NCI-H524 (cell line): ENCODE measurements at regions not wholly inside any gene's neighbourhood (a gene's known extent, or its start where the extent isn't known, plus 50 kb on each side); places are given as distances from the start of the nearest gene placed in this dataset.
"Not testable (repeated sequence)": the region's sequence is repeated elsewhere in the genome, so short reads cannot be mapped to it uniquely, and the experiment has no call there.

Experiments
- DNase-seq, 2 experiments: peaks; one replicate each; lab custom pipeline; 2025; lab: John Stamatoyannopoulos, UW

DNA sequence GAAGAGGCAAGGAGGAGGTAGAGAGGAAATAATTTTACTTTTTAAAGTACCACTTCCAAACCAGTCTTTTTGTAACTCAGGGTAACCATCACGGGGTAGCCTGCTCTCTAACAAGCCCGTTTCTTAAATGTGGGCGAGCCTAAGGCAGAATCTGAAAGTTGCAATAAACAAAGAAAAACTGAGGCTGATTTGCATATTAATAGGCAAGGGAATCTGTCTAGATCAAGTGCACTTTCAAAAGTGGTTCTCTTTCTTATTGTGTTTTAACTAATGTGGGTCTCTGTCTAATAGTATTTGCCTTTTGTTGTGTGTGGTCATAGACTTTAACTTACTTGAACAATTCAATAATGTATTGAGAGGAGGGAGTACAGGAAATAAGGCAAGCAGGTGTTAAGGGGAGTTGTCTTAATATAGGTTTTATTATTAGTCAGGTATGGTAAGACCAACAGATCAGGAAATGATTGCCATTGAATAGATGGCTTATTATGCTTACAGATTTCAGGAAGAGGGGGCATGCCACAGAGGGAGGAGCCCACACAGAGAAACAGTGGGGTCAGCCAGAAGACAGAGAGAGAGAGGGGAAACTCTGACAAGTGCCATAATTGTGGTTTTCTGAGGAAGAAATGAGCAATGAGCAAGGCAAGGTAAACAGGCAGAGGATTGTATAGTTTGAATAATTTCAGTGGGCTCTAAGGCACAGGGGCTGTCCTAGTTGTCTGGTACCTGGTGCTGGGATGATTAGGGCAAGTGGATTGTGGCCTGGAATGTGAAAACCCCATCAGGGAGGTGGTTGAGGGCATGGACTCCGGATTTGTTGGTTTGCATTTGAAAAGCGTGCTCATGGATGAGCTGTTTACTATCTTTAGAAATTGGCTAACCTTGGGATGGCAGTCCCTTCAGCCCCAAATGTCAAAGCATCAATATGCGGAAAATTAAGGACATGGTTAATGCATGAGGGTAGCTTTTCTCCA, 237.2 kb downstream of the TOX3 start:
- no peak for DNase-seq

DNA sequence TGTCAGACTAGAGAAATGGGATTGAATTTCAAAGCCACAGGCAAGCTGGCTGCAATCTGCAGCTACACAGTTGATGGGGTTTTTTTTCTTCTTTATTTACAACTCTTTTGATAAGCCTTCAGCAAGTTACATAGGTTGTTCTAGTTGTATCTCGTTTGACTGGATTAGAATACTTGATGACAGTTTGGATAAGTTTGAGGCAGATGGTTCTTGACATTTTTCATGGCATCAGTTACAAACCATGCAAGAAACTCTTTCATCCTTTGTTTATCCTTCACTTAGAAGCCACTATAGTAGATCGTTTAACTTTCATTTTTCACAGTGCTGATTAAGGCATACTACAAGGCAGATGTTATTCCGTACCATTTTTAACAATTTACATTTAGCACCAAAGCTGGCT, 238.9 kb downstream of the TOX3 start:
- DNase-seq, result peak; percentile 78 to 96

DNA sequence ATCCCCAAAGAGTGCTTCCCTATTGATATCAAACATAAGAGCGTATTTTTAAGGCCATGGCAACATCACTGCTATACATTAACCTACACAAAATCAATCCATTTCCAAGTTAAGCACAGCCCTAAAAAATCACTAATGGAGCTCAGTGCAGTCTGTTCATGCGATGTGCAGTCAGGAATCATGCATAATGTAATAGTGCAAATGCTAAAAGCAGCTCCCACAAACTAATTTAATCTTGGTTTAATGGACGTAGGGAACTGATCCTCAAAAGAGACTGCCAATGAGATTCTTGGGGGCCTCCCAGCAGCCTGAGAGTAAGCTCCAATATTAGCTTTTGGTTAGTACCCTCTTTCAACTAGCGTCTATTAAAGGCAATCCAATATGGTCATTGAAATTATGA, 245.9 kb downstream of the TOX3 start:
- no peak for DNase-seq

DNA sequence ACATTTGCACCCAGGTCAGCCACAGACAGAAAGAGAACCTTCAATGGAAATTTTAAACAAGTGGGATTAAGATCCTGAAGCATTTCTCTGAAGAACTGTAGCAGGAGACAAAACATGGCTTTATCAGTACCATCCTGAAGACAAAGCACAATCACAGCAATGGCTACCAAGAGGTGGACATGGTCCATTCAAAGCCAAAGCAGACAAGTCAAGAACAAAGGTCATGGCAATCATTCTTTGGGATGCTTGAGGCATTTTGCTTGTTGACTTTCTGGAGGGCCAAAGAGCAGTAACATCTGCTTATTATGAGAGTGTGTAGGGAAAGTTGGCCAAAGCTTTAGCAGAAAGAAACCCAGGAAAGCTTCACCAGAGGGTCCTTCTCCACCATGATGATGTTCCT, 248.2 kb downstream of the TOX3 start:
- no peak for DNase-seq

DNA sequence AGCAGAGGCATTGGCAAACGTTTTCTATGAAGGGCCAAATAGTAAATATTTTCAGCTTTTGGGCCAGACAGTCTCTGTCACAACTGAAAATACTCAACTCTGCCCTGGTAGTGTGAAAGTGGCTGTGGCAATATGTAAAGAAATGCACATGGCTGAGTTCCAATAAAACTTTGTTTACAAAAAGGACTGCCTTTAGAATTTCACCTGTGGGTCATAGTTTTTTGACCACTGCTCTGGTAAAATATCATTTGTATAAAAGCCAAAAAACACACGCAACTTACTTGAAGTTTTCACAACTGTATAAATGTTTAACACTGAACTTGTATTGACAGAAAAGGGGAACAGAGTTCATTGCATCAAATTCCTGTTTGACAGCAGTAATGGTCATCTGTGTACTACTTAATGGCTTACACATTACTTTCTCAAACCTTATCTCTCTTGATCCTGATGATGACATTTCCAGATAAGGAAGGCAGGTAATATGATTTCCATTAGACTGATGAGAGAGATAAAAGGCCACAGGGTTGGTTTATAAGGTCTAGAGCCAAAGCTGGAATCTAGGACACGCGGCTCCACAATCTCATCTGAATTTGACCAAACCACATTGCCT, 250.1 kb downstream of the TOX3 start:
- DNase-seq, result not testable (repeated sequence)

DNA sequence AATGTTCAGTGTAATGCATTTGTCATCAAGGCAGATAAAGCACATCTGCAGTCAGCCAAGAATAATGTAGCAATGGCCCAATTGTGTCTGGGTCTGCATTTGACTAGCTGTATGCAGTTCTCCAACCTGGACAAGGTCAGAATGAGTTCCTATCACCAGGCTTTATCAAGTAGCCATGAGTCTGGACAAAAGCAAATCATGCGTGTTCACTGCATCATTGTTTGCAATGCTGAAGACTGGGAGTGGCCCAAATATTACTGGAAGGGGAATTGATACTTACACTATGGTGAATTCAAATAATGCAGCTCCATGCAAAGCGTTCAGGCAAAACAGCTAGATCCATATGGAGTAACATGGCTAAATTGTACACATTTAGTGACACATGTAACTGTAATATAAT, 250.9 kb downstream of the TOX3 start:
- DNase-seq, result no peak

GRCh38 chr16:52294660-52295059, 252.3 kb downstream of the TOX3 start:
- DNase-seq, result no peak

DNA sequence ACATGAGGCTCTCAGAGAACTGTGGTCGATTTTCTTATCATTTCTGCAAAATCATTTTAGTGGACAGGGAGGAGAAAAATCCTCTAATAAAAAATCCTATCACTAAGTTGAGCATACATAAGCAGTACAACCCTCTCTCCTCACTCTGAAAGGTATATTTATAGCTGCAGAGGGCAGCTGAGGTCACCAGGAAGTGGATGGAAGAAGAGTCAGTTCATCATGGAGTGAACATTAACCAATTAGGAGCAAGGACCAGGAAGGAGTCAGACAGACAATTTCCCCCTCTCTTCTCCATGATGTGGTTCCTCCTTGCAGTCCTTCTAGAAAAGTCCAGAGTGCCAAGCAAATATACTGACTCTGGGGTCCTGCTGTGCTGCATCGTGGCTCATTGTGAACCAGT, 253.7 kb downstream of the TOX3 start:
- no peak for DNase-seq

GRCh38 chr16:52283584-52284375, 263.2 kb downstream of the TOX3 start:
- no peak for DNase-seq

- no peak for DNase-seq
These were observed 263.9 kb downstream of the TOX3 start for GRCh38 chr16:52283018-52283417.

GRCh38 chr16:52280086-52280485, 266.9 kb downstream of the TOX3 start:
- DNase-seq, result no peak

GRCh38 chr16:52271088-52271750, 275.7 kb downstream of the TOX3 start:
- DNase-seq, result peak; percentile 69 to 75

DNA sequence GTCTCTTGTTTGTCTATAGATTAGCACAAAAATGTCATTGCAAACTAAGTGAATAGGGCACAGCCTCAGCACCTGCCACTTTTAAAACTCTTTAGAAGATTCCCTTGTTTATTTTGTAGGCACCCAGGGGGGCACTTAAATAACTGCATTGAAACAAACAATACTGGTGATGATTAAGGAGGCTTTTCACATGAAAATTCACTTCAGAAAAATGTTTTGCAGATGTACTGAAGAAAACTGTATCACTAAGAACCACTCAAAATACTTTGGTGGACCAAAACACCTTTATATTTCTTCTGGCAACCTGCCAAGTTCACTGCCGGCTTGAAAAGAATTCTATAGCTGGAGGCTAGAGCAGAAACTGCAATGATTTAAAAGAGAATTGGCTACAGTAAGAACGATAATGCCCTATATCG, 281.5 kb downstream of the TOX3 start:
- DNase-seq, result no peak

DNA sequence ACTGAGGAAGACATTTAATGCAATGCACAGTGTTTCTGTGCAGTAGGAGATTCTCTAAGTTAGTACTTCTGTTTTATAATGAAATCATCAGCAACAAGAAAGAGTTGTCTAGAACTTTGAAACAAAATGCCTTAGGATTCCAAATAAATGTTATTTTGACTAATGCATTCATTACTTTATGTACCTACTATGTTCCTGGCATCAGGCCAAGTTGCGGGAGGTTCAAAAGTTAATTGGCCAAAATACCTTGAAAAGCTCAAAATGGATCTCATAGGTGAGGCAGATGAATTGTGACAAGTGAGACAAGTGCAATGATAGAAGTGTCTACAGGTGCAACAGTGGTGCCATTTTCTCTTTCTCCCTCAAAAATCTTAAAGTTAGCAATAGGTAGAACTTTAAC, 289.4 kb downstream of the TOX3 start:
- no peak for DNase-seq

DNA sequence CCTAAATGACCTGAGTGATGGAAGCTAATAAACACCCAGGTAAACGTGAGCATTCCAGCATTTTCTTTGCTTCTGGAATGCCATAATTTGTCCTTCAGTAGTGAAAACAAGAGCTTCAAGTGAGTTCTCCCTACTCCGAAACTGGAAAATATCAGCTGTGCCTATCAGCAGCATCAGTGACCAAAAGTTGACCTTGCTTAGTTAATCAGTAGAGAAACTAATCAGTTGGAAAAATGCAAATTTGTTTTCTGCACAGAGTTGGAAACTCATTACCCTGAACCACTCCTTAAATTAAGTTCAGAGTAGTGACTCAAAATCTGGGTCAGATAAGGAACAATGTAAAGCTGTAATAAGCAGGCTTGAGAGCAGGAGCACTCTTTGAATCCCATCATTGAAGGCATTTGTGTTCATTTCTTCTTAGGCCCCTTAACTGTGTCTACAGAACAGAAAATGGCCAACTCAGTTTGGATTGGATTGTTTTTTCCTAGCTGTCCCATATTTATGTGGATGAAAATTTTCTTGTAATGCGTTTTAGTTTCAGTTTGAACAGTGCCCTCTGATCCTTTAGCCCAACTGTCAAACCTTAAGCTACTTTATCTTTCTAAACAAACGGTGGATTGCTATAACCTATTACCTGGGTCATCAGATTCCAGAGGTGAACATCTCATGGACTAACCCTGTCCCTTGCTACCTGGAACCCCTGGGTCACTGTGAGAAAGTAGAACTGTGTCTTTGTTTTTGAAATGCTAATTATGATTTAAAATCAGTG, 290.4 kb downstream of the TOX3 start:
- DNase-seq, result no peak

GRCh38 chr16:52254746-52255145, 292.2 kb downstream of the TOX3 start:
- DNase-seq, result no peak

GRCh38 chr16:52252680-52253079, 294.3 kb downstream of the TOX3 start:
- DNase-seq, result no peak

DNA sequence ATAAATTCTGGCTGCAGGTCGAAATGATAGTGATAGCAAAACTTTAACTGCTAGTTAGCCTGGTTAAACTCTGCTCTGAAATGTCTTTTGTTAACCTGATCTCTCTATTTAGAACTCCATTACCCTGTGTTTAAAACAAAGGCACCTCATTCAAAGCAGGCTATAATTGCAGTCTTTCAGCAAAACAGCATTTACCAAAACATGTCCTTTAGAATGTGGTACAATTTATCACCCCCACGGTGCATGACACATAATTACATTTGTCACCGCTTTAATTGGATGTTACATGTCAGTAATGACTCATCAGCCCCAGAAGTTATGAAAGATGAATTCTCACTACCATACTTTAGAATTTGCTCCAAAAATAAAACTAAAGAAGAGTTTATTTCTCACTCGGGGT, 295.4 kb downstream of the TOX3 start:
- DNase-seq, result no peak

- no peak for DNase-seq
These were observed 299.2 kb downstream of the TOX3 start for GRCh38 chr16:52247737-52248136.

- DNase-seq, result no peak
These were observed 308.2 kb downstream of the TOX3 start for GRCh38 chr16:52238710-52239109.

DNA sequence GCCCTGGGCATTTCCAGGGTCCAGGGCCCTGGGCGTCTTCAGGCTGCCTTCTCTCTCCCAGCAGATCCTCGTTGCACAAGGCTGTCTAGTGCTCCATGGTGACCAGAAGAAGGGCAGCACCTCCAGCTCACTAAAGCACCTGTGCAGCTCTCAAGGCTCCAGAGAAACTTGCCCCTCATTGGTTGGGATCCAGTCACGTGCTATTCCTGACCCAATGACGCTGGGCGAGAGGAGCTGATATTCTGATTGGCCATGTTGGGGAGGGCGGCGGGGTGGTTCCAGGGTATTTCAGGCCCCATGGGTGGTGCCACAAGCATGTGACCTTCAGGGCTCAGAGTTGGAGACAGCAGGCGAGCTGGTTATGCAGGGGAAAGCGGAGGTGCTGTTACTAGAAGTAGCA, 309.1 kb downstream of the TOX3 start:
- no peak for DNase-seq
